Right hindlimb (tissue), 1 donor: ENCODE measurements at regions not wholly inside any gene's neighbourhood (a gene's known extent, or its start where the extent isn't known, plus 50 kb on each side); places are given as distances from the start of the nearest gene placed in this dataset.

Source experiments
- DNase-seq: peaks from one replicate; pipeline ENCODE4 v3.0.0-alpha.2; 2018

- no peak for DNase-seq
Measured at GRCh38 chr18:44625386-44625785, 55.3 kb upstream of the SETBP1 start.

- DNase-seq: no peak
Measured at GRCh38 chr18:44626236-44626635, 54.5 kb upstream of the SETBP1 start.

GRCh38 chr18:44626807-44627206 is 53.9 kb upstream of the SETBP1 start:
- DNase-seq: no peak

- DNase-seq: no peak
Measured at GRCh38 chr18:44627280-44627679, 53.4 kb upstream of the SETBP1 start.

- DNase-seq: no peak
Measured at GRCh38 chr18:44629406-44629805, 51.3 kb upstream of the SETBP1 start.

- DNase-seq: no peak
Measured at GRCh38 chr18:44630118-44630517, 50.6 kb upstream of the SETBP1 start.
